ENCODE measurements at regions not wholly inside any gene's neighbourhood (a gene's known extent, or its start where the extent isn't known, plus 50 kb on each side); places are given as distances from the start of the nearest gene placed in this dataset.
A peak's percentile ranks its signal among the peaks of the same experiment; 100 is the strongest.
"Not testable (repeated sequence)": the region's sequence is repeated elsewhere in the genome, so short reads cannot be mapped to it uniquely, and the experiment has no call there.

GRCh38 chr15:28783466-28783865 is 65.0 kb downstream of the GOLGA6L7 start:
- peak overlapping the region in 1 of 2 donors; percentile 38 for H3K4me3 ChIP-seq
- intact Hi-C loops (cut with DNase I; ENCODE audit: low total_unique reads): no loop called here
- H3K9me3 ChIP-seq: no peaks in the 10 kb centered on the region
- TF ChIP-seq POLR2A (IDR thresholded peaks at IDR 0.05) (no peak), CTCF (IDR thresholded peaks at IDR 0.05) (no peak)
- 66% methylated on average over 21 of the region's 21 CpGs for WGBS, 2 donors
- H3K4me1 ChIP-seq: no peaks in the 10 kb centered on the region
- H3K27me3 ChIP-seq: no peaks in the 10 kb centered on the region
- H3K36me3 ChIP-seq (ENCODE audit: low read depth, missing control alignments): no peaks in the 10 kb centered on the region
- no peak overlapping the region for H3K27ac ChIP-seq
- no peak for DNase-seq

GRCh38 chr15:28778397-28778796 is 66.2 kb upstream of the GOLGA8M start:
- H3K4me1 ChIP-seq; intact Hi-C loops (cut with DNase I; ENCODE audit: low total_unique reads); H3K27me3 ChIP-seq; H3K9me3 ChIP-seq; H3K27ac ChIP-seq; DNase-seq; H3K36me3 ChIP-seq (ENCODE audit: low read depth, missing control alignments); H3K4me3 ChIP-seq: not testable (repeated sequence)
- 92 to 100% methylated on average over 2 of the region's 2 CpGs for WGBS, 2 donors

- H3K36me3 ChIP-seq (ENCODE audit: low read depth, missing control alignments); intact Hi-C loops (cut with DNase I; ENCODE audit: low total_unique reads); H3K4me1 ChIP-seq; H3K4me3 ChIP-seq; DNase-seq; H3K9me3 ChIP-seq; H3K27me3 ChIP-seq; H3K27ac ChIP-seq: not testable (repeated sequence)
- WGBS, 2 donors: 73 to 81% methylated on average over 3 of the region's 3 CpGs
Measured at GRCh38 chr15:28772857-28773256, 60.6 kb upstream of the GOLGA8M start.

Small RNA genes in the stretch of these regions (small RNA-seq; reads per million reads assigned to genes)
- 0 reads per million in 2 donors for gene AC055876.3

All from testis (tissue), 2 donors.